ENCODE measurements at regions not wholly inside any gene's neighbourhood (a gene's known extent, or its start where the extent isn't known, plus 50 kb on each side); places are given as distances from the start of the nearest gene placed in this dataset.

DNA sequence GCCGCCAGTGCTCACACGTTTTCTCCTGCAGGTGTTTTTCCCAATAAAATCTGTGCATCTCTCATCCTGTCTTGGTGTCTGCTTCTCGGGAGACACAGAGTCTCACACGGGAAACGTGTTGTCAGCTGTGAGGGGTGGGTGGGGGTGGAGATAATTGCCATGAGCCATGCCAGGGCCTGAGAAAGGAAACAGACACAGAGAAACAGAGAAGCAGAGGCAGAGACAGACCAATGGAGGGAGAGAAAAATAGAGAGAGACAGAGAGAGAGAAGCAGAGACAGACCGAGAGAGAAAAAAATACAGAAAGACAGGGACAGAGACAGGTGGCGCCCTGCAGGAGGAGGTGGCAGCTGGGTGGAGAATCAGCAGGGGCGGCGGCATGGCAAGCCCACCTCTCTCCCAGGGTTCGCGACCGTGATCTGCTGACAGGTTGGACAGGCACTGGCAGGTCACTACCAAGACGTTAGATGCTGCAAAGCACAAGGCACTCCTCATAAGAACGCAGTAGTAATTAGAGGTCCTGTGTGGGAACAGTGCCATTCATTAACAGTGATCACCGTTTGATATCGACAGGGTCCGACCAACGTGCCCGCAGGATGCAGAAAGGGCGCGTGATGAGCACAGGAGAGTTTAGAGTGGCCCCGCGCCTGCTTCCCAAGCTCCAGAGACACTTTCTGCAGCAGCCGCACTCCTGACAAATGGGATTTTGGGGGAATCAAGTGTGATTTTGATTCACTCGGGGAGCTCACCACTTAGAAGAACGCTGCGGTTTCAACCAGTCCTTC is 70.5 kb upstream of the INSIG1 start:
- Histone ChIP-seq H3K9me3 (ENCODE audit: low read depth) (no peaks in the 10 kb centered on the region), H3K4me1 (ENCODE audit: insufficient read depth) (peaks cover 27% of the 10 kb centered on the region), H4K20me1 (ENCODE audit: insufficient read depth) (no peaks in the 10 kb centered on the region), H3K4me2 (ENCODE audit: unreplicated experiment) (no peak overlapping the region), H2AFZ (no peak overlapping the region), H3K9ac (no peak overlapping the region), H3K79me2 (ENCODE audit: insufficient read depth) (no peaks in the 10 kb centered on the region), H3K4me3 (no peak overlapping the region), H3K27ac (no peak overlapping the region), H3K9me2 (ENCODE audit: insufficient read depth) (no peaks in the 10 kb centered on the region), H3F3A (ENCODE audit: insufficient read depth) (no peaks in the 10 kb centered on the region), H3K27me3 (replicated peaks; ENCODE audit: insufficient read depth) (no peaks in the 10 kb centered on the region), H3K36me3 (ENCODE audit: low read depth) (no peaks in the 10 kb centered on the region)
- in situ Hi-C loops (cut with MboI) = no loop called here
- WGBS, 2 experiments (ENCODE audit: low coverage in 1 of 2, low lambda C conversion rate in 2 of 2, missing lambda C conversion rate in 2 of 2) = 74 to 77% methylated on average over 27 of the region's 27 CpGs
- no peak for DNase-seq
- no peak for TF ChIP-seq EZH2phosphoT487 (IDR thresholded peaks at IDR 0.05; ENCODE audit: insufficient read depth, low read depth)
- TF ChIP-seq EZH2 (IDR thresholded peaks at IDR 0.05; ENCODE audit: insufficient read depth, poor library complexity, severe bottlenecking) = no peak

DNA sequence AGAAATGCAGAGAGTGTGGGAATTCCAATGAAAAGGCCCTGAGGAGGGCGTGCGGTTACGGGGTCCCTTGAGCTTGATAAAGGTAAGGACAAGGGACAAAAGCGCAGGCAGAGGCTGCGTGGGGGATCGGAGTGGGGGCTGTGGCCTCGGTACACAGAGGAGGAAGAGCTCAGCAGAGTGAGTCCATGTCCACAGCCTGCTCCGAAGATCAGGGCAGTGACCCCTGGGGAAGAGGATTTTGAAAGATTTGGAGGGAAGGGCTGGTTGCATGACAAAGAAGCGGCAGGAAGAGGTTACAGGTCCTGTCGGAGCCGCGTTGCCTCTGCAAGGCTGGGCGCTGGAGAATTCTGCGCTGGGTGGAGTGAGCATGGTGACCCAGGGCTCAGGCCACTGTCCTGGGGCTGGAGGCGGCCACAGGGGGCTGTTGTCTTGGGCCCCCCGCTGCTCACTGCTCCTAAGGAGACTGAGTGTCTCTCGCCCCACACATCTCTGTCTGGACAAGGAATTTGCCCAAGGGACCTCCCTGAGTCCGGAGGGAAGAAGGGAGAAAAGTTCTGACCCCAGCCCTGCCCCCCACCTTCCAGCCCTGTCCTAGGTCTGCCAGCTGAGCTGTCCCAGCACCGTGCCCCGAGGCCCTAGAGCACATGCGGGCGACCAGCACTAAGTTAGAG is 69.8 kb upstream of the INSIG1 start:
- Histone ChIP-seq H3K9ac (no peak overlapping the region), H3K9me3 (ENCODE audit: low read depth) (no peaks in the 10 kb centered on the region), H3K27me3 (replicated peaks; ENCODE audit: insufficient read depth) (no peaks in the 10 kb centered on the region), H3F3A (ENCODE audit: insufficient read depth) (no peaks in the 10 kb centered on the region), H3K4me2 (ENCODE audit: unreplicated experiment) (no peak overlapping the region), H3K79me2 (ENCODE audit: insufficient read depth) (no peaks in the 10 kb centered on the region), H3K27ac (no peak overlapping the region), H3K36me3 (ENCODE audit: low read depth) (no peaks in the 10 kb centered on the region), H4K20me1 (ENCODE audit: insufficient read depth) (no peaks in the 10 kb centered on the region), H2AFZ (no peak overlapping the region), H3K4me1 (ENCODE audit: insufficient read depth) (peaks cover 21% of the 10 kb centered on the region), H3K9me2 (ENCODE audit: insufficient read depth) (no peaks in the 10 kb centered on the region), H3K4me3 (no peak overlapping the region)
- 84 to 85% methylated on average over 22 of the region's 22 CpGs for WGBS, 2 experiments (ENCODE audit: low coverage in 1 of 2, low lambda C conversion rate in 2 of 2, missing lambda C conversion rate in 2 of 2)
- TF ChIP-seq EZH2 (IDR thresholded peaks at IDR 0.05; ENCODE audit: insufficient read depth, poor library complexity, severe bottlenecking) (no peak), EZH2phosphoT487 (IDR thresholded peaks at IDR 0.05; ENCODE audit: insufficient read depth, low read depth) (no peak)
- no peak for DNase-seq
- in situ Hi-C loops (cut with MboI) = no loop called here

DNA sequence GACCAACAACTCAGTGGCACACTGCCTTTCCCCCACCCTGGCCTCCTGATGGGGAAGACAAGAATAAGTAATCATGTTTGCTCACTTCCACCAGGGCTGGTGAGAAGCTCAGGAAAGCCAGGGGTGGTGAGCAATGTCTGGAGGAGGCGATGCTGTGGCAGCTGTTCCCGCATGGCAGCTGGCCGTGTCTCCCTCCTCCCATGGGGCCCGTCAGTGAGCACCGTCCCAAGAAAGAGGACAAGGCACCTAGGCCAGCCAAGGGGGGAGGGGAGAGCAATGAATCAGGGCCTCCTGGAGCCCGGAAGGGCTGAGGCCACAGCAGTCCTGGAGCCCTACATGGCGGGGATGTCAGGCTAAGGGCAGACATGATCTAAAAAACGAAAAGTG is 69.2 kb upstream of the INSIG1 start:
- Histone ChIP-seq H2AFZ (no peak overlapping the region), H4K20me1 (ENCODE audit: insufficient read depth) (no peaks in the 10 kb centered on the region), H3F3A (ENCODE audit: insufficient read depth) (0 out of 2 replicates have a peak, but pooled peaks cover 5% of the 10 kb centered on the region), H3K4me2 (ENCODE audit: unreplicated experiment) (no peak overlapping the region), H3K9me3 (ENCODE audit: low read depth) (no peaks in the 10 kb centered on the region), H3K4me3 (no peak overlapping the region), H3K27ac (no peak overlapping the region), H3K79me2 (ENCODE audit: insufficient read depth) (no peaks in the 10 kb centered on the region), H3K9me2 (ENCODE audit: insufficient read depth) (no peaks in the 10 kb centered on the region), H3K27me3 (replicated peaks; ENCODE audit: insufficient read depth) (no peaks in the 10 kb centered on the region), H3K4me1 (ENCODE audit: insufficient read depth) (peaks cover 21% of the 10 kb centered on the region), H3K36me3 (ENCODE audit: low read depth) (no peaks in the 10 kb centered on the region), H3K9ac (no peak overlapping the region)
- in situ Hi-C loops (cut with MboI) = no loop called here
- WGBS, 2 experiments (ENCODE audit: low coverage in 1 of 2, low lambda C conversion rate in 2 of 2, missing lambda C conversion rate in 2 of 2) = 77 to 81% methylated on average over 8 of the region's 8 CpGs
- peak; percentile 65 for DNase-seq
- TF ChIP-seq EZH2 (IDR thresholded peaks at IDR 0.05; ENCODE audit: insufficient read depth, poor library complexity, severe bottlenecking) (no peak), EZH2phosphoT487 (IDR thresholded peaks at IDR 0.05; ENCODE audit: insufficient read depth, low read depth) (no peak)

DNA sequence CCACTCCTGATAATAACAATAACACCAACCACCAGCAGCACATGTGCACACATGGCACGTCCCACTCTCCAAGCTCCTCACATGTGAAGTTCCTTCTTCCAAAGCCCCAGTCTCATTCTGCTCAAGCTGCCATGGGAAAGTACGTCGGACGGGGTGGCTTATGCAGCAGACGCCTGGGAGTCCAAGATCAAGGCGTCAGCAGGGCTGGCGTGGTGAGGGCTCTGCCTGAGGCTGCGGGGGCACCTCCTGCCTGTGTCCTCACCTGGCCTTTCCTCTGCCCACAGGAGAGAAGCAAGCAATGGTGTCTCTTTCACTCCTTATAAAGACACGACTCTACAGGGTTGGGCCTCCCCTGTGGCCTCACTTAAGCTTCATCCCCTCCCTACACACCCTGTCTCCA is 68.8 kb upstream of the INSIG1 start:
- H3K36me3 ChIP-seq (ENCODE audit: low read depth) = no peaks in the 10 kb centered on the region
- DNase-seq = no peak
- no peaks in the 10 kb centered on the region for H3K9me2 ChIP-seq (ENCODE audit: insufficient read depth)
- H3F3A ChIP-seq (ENCODE audit: insufficient read depth) = 0 out of 2 replicates have a peak, but pooled peaks cover 5% of the 10 kb centered on the region
- in situ Hi-C loops (cut with MboI) = no loop called here
- H2AFZ ChIP-seq = no peak overlapping the region
- H3K79me2 ChIP-seq (ENCODE audit: insufficient read depth) = no peaks in the 10 kb centered on the region
- TF ChIP-seq EZH2 (IDR thresholded peaks at IDR 0.05; ENCODE audit: insufficient read depth, poor library complexity, severe bottlenecking) (no peak), EZH2phosphoT487 (IDR thresholded peaks at IDR 0.05; ENCODE audit: insufficient read depth, low read depth) (no peak)
- peaks cover 21% of the 10 kb centered on the region for H3K4me1 ChIP-seq (ENCODE audit: insufficient read depth)
- H3K9ac ChIP-seq = no peak overlapping the region
- H3K9me3 ChIP-seq (ENCODE audit: low read depth) = no peaks in the 10 kb centered on the region
- H4K20me1 ChIP-seq (ENCODE audit: insufficient read depth) = no peaks in the 10 kb centered on the region
- H3K27me3 ChIP-seq (replicated peaks; ENCODE audit: insufficient read depth) = no peaks in the 10 kb centered on the region
- H3K4me3 ChIP-seq = no peak overlapping the region
- WGBS, 2 experiments (ENCODE audit: low coverage in 1 of 2, low lambda C conversion rate in 2 of 2, missing lambda C conversion rate in 2 of 2) = 94 to 96% methylated on average over 9 of the region's 9 CpGs
- H3K27ac ChIP-seq = no peak overlapping the region
- H3K4me2 ChIP-seq (ENCODE audit: unreplicated experiment) = no peak overlapping the region

All from GM23248 (cell line).